A673 (cell line): ENCODE measurements at regions not wholly inside any gene's neighbourhood (a gene's known extent, or its start where the extent isn't known, plus 50 kb on each side); places are given as distances from the start of the nearest gene placed in this dataset.

Source experiments
- EZH2 ChIP-seq: fragments of 200-600 bp; sonication (generic); IDR thresholded peaks from 2 replicates; pipeline ENCODE4 v1.6.1; 2017; ENCODE audit warnings: borderline replicate concordance, low read depth, mild to moderate bottlenecking, mixed read lengths, antibody characterized with exemption, low read length; ENCODE audit not compliant: poor library complexity, severe bottlenecking
- TF ChIP-seq, protein P1 (sequence below): fragments of 300-800, 200-600 bp; sonication (generic); conservative IDR thresholded peaks from 2 replicates; pipeline ENCODE4 v1.5.1; 2017; ENCODE audit warnings: low read depth, mild to moderate bottlenecking, antibody characterized with exemption, low read length, moderate library complexity, mixed read lengths

GRCh38 chr4:138056541-138056940 lies 185.6 kb downstream of the SLC7A11 start:
- TF ChIP-seq, protein P1, sequence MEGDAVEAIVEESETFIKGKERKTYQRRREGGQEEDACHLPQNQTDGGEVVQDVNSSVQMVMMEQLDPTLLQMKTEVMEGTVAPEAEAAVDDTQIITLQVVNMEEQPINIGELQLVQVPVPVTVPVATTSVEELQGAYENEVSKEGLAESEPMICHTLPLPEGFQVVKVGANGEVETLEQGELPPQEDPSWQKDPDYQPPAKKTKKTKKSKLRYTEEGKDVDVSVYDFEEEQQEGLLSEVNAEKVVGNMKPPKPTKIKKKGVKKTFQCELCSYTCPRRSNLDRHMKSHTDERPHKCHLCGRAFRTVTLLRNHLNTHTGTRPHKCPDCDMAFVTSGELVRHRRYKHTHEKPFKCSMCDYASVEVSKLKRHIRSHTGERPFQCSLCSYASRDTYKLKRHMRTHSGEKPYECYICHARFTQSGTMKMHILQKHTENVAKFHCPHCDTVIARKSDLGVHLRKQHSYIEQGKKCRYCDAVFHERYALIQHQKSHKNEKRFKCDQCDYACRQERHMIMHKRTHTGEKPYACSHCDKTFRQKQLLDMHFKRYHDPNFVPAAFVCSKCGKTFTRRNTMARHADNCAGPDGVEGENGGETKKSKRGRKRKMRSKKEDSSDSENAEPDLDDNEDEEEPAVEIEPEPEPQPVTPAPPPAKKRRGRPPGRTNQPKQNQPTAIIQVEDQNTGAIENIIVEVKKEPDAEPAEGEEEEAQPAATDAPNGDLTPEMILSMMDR = no peak
- no peak for TF ChIP-seq EZH2
